ENCODE measurements at regions not wholly inside any gene's neighbourhood (a gene's known extent, or its start where the extent isn't known, plus 50 kb on each side); places are given as distances from the start of the nearest gene placed in this dataset.

DNA sequence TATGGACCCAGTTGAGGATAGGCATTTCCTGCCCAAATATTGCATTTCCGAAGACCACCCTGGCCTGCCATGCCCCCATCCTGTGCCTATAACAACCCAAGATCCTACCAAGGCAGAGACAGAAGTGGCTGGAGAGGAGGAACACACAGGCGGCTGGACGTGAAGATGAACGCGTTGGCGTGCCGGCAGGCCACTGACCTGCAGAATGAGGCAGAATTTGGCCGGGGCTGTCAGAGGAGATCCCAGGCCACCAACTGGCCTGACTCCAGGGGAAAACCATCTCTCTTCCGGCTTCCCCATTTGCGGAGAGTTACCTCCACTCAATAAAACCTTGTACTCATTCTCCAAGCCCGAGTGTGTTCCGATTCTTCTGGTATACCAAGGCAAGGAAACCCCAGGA lies 1507.5 kb downstream of the EFNA5 start:
- DNase-seq = no peak

DNA sequence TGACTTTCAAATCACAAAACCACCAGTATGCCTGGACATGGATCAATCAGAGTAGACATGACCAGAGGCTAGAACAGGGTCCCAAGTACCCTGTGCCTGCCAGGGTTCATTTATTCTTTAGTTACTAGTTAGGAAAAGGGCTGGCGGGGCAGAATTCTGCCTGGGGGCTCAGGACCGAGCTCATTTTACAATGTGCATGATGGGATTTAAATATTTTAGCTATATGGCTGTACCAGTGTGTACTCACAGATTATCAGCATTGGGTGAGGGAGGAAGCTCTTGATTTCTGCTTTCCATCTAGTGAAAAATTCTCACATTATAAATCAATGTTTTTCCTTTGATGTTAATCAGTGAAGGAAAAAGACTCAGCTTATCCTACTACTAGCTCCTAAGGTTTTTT lies 1511.1 kb downstream of the EFNA5 start:
- no peak for DNase-seq

DNA sequence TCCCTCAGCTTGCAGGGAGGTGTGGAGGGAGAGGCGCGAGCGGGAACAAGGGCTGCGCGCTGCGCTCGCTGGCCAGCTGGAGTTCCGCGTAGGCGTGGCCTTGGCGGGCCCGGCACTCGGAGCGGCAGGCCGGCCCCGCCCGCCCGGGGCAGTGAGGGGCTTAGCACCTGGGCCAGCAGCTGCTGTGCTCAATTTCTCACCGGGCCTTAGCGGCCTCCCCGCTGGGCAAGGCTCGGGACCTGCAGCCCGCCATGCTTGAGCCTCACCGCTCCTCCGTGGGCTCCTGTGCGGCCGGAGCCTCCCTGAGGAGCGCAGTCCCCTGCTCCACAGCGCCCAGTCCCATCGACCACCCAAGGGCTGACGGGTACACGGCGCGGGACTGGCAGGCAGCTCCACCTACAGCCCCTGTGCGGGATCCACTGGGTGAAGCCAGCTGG lies 1516.4 kb downstream of the EFNA5 start:
- no peak for DNase-seq

DNA sequence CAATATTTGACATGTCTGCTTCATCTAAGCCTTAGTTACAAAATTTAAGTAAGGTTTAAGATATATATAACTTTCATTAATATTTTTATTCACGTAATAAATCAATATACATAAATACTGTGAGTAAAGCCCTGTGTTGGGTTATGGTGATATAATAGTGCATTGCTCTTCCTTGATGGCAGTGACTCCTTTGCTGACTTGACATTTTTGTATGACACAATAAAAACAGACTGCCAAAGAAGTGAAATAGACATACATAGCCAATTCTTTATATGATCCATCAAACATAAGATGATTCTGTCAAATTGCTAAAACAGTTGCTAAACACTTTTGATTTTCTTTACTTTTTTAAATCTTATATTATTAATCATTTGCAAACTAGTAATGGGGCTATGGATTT lies 1518.2 kb downstream of the EFNA5 start:
- DNase-seq = no peak

GRCh38 chr5:106142116-106142515 lies 1528.6 kb downstream of the EFNA5 start:
- DNase-seq = no peak

DNA sequence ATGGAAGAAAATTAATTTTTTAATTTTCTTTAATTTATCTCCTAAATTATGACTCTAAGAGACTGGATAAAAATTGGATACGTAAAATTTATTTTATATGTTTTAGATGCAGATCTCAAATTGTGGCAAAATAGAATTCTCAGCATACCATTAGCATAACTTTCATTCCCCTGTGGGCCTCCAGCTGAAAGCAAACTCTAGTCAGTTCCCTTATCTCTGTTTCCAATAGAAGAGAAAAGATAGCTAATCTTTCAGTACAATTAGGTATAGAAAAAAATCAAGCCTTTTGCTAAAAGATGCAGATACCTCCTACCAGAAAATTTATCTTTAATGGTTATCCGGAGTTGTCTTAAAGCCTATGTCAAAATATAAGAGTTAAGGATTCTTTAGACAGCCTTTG lies 1530.6 kb downstream of the EFNA5 start:
- DNase-seq = no peak

GRCh38 chr5:106136061-106136460 lies 1534.7 kb downstream of the EFNA5 start:
- DNase-seq = no peak

DNA sequence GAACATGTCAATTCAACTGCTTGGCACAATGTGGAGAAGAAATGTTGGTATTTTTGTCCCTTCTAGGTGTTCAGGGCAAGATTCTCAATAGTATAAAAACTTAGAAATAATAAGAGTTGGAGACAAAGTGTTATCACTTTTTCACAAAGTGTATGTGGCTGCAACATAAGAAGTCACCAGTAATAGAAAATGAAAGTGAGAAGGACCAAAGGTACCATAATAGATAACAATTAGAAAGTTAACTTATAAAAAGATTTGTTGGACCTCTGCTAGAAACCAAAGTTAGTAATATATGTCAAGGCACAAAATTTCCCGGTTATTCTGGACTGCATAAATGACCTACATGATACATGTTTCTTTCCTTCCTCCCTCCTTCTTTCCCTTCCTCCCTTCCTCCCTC lies 1535.3 kb downstream of the EFNA5 start:
- no peak for DNase-seq

DNA sequence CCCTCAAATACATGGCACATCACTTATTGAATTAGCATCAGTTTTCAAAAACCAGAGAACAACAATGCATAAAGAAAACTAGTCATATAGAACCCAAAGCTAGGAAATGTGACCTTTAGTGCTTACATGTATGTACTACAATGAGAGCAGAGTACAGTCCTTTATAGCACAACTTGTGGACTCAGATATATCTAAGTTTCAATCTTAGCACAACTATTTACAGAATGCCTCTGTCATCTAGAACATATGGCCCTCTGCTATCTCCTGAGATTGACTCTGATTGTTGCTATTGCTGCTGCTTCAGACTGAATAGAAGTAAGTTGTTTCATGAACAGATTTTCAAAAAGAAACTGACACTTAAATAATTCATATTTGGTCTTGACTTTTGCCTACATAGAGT lies 1536.2 kb downstream of the EFNA5 start:
- DNase-seq = no peak

- DNase-seq = no peak
Measured at GRCh38 chr5:106127985-106128384, 1542.8 kb downstream of the EFNA5 start.

DNA sequence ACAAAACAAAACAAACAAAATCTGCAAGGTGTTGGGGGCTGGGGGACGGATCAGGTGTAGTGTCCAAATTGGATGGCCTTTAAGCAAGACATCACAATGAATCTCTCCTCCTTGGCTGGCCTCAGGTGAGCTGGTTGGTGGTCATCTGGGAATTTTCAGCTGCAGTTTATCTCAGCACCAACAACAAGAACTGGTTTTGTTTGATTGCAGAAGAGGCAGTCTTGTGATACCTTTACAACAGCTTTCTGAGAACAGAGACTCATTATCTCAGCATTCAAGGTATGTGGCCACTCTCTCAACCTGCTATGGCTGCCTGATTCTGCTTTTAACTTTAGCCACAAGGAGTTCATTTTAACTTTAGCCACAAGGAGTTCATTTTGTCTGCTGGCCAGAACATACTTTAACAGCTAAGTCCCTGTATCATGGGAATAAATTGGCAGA lies 1543.4 kb downstream of the EFNA5 start:
- no peak for DNase-seq

GRCh38 chr5:106121972-106122605 lies 1548.6 kb downstream of the EFNA5 start:
- no peak for DNase-seq

DNA sequence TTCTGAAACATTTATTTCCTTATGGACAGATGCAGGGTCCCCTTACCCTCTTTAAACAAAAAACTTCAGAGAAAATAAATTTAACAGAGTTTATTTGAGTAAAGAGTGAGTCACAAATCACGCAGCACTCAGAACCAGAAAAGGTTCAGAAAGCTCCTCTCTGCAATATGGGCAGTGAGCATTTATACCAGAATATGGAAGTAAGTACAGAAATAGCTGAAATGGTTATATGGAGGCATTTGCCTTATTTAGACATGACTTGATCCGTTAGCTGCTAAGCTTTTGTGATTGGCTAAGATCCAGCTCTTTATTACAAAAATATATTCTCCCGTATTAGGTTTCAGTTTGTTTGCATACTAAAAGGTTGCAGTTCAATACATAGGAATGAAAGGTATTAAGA lies 1554.1 kb downstream of the EFNA5 start:
- DNase-seq = no peak

- no peak for DNase-seq
Measured at GRCh38 chr5:106113922-106114321, 1556.8 kb downstream of the EFNA5 start.

DNA sequence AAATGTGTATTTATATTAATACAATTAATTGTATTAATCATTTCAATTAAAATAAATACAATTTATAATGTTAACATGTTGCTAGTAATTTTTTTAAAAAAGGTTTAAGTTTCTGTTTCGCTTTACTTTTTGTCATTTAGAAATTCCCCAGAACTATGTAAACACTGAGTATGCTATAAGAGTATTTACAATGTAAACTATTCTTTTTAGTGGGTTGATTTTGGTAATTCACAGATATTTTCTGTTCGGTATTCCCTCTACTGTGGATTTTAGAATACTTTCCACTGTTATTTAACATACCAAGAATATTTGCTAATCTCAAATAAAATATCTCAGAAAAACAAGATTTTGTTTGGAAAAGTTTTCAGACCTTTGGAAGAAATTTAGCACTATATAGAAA lies 1564.4 kb downstream of the EFNA5 start:
- DNase-seq = no peak

- no peak for DNase-seq
Measured at GRCh38 chr5:106097340-106097739, 1573.4 kb downstream of the EFNA5 start.

DNA sequence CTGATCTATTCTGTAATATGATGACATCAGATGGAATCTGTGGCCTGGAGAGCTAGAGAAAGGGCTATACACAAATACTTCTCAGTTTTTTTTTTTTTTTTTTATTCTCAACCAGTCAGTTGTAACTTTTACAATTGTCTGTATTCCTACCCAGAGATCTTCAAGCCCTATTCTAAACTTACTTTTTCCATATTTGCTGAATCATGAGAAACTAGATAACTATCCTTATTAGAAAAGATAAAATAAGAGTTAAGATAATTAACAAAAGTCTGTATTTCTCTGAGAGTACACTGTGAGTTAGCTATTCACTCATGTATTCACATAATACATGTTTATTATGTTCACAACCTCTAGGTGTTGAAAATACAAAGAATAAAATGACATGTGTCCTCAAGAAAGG lies 1575.9 kb downstream of the EFNA5 start:
- DNase-seq = no peak

GRCh38 chr5:106094204-106094607 lies 1576.5 kb downstream of the EFNA5 start:
- peak; percentile 95 for DNase-seq

DNA sequence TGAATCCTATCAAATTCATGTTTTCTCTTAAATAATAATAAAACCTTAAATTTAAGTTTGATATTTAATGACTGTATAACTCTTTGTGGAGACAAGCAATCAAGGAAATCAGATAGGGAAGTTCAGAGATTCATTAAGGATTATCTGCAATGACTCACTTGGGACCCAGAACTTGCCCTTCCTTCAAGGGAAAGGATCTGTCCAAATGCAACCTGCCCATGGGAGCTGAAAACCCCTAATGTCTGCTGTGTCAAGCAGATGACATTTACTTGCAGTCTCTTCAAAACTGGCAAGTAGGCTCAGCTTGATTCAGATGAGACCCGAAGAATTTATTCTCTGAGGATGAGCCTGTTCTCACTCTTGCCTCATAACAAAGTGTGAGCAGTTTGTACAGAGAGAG lies 1577.6 kb downstream of the EFNA5 start:
- DNase-seq = no peak

DNA sequence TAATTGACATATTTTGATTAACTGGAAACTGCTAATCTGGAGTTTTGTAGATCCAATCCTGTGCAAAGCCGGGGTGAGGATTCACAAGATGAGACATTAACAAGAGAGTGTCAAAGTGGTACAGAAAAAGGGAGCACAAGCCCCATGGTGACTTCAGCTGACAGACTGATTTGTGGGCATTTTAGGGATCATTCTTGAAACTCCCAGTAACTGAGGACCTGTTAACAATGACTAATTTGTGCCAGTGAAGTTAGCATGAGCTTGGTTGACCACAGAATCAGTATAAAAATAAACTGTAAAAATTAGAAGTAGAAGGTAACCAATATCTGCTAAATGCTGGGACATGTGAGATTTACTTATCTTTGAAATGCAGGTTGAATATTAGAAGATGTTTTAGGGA lies 1578.3 kb downstream of the EFNA5 start:
- DNase-seq = no peak

DNA sequence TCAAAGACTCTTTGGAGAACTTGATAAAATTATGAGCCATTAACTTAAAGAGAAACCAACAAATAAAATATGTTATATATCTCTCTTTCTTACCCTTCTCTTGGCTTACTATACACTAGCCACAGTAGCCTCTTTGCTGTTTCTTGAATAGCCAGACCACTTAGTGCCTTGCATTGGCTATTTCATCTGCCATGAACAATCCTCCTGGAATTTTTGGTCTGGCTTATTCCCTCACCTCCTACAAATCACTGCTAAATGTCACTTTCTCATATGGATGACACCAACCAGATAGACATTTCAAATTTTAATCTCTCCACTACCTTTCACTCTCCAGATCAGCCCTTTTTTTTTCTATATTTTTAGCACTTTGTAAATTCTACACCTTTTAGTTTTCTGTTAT lies 1581.7 kb downstream of the EFNA5 start:
- DNase-seq = no peak

- DNase-seq = no peak
Measured at GRCh38 chr5:106088462-106088861, 1582.3 kb downstream of the EFNA5 start.

GRCh38 chr5:106086352-106086751 lies 1584.4 kb downstream of the EFNA5 start:
- DNase-seq = no peak

GRCh38 chr5:106085556-106085955 lies 1585.2 kb downstream of the EFNA5 start:
- no peak for DNase-seq

GRCh38 chr5:106085136-106085535 lies 1585.6 kb downstream of the EFNA5 start:
- DNase-seq = no peak

DNA sequence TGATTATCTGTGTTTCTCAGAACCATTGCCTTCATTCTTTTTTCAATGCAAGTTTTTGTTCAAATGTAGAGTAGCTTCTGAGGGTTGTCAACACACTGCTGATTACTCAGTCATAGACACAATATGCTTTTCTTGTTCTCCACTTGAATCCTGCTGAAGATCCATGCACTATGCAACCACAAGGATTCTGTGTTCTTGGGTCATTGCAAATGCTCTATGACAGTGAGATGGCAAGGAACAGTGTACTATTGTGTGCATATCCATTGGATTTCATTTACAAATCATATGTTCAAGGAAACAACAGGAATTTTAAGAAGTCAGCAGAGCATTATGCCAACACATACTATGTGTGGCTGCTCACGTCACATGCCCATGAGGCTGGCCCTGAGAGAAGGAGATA lies 1590.2 kb downstream of the EFNA5 start:
- DNase-seq = no peak
